ENCODE measurements at regions not wholly inside any gene's neighbourhood (a gene's known extent, or its start where the extent isn't known, plus 50 kb on each side); places are given as distances from the start of the nearest gene placed in this dataset.

DNA sequence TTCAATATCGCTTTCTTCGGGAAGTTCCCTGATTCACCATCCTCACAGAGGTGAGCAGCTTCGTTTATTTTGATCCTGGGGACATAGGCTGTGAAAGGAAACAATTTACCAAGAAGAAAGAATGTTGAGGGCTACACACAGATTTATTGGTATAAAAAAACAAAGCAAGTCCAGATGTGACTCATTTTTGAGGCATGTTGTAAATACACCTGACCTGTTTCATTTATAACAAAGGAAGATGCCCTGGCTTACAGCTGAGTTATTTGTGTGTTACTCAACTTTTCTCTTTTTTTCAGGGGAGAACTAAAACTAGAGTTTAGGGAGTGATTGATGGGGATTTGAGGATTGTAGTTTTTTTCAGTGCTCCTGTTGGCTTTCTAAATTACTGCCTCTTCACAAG lies 489.5 kb downstream of the CBLN4 start:
- Histone ChIP-seq H3K27me3 (no peaks in the 10 kb centered on the region), H3K4me1 (no peaks in the 10 kb centered on the region), H3K4me3 (no peak overlapping the region), H3K27ac (no peak overlapping the region), H3K36me3 (no peaks in the 10 kb centered on the region), H3K9me3 (peaks cover 0 to 6% (median 0%) of the 10 kb centered on the region in 12 donors)
- WGBS, 4 donors, result 52 to 68% (median 61%) methylated on average over 3 of the region's 3 CpGs
- TF ChIP-seq, protein P1, sequence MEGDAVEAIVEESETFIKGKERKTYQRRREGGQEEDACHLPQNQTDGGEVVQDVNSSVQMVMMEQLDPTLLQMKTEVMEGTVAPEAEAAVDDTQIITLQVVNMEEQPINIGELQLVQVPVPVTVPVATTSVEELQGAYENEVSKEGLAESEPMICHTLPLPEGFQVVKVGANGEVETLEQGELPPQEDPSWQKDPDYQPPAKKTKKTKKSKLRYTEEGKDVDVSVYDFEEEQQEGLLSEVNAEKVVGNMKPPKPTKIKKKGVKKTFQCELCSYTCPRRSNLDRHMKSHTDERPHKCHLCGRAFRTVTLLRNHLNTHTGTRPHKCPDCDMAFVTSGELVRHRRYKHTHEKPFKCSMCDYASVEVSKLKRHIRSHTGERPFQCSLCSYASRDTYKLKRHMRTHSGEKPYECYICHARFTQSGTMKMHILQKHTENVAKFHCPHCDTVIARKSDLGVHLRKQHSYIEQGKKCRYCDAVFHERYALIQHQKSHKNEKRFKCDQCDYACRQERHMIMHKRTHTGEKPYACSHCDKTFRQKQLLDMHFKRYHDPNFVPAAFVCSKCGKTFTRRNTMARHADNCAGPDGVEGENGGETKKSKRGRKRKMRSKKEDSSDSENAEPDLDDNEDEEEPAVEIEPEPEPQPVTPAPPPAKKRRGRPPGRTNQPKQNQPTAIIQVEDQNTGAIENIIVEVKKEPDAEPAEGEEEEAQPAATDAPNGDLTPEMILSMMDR (IDR thresholded peaks at IDR 0.05), result no peak
- no peak for TF ChIP-seq POLR2A (IDR thresholded peaks at IDR 0.05)
- DNase-seq (no peak), ATAC-seq (no peak)
- intact Hi-C loops (cut with DNase I), result no loop called here

DNA sequence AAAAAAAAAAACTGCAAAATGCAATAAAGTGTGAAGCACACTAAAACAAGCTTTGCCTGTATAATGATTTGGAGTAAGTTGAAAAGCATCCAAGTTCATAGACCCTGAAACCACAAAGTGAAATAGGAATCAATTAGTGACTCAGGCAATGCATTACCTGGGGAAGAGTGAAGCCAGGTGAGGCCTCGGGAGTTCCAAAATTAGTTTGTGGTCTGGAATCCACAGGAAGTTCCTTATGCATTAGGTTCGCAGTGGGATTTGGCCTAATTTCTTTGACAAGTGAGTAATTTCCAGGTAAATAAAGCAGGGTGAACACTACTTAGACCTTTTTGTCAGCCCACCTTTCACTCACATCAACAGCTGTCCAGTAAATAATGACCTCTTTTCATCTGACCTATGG lies 490.8 kb downstream of the CBLN4 start:
- no peaks in the 10 kb centered on the region for H3K4me1 ChIP-seq
- TF ChIP-seq POLR2A (IDR thresholded peaks at IDR 0.05), result no peak
- TF ChIP-seq, protein P1 (IDR thresholded peaks at IDR 0.05), result no peak
- intact Hi-C loops (cut with DNase I), result no loop called here
- no peaks in the 10 kb centered on the region for H3K36me3 ChIP-seq
- no peak for ATAC-seq
- no peak overlapping the region for H3K27ac ChIP-seq
- H3K4me3 ChIP-seq, result no peak overlapping the region
- H3K9me3 ChIP-seq, result peaks cover 0 to 6% (median 0%) of the 10 kb centered on the region in 12 donors
- no peak for DNase-seq
- H3K27me3 ChIP-seq, result no peaks in the 10 kb centered on the region
- WGBS, 4 donors, result 67 to 75% (median 71%) methylated on average over 2 of the region's 2 CpGs

DNA sequence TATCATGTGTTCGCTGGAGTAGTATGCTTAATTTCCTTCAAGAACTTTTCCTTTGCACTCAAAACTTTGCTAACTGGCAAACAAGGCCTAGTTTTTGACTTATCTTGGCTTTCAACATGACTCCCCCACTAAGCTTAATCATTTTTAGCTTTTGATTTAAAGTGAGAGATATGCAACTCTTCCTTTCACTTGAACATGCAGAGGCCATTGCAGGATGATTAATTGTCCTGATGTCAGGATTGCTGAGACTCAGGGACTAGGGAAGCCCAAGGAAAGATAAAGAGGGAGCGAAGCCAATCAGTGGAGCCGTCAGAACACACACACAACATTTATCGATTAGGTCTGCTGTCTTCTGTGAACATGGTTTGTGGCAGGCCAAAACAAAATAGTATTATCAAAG lies 491.4 kb downstream of the CBLN4 start:
- no peak for ATAC-seq
- DNase-seq, result no peak

DNA sequence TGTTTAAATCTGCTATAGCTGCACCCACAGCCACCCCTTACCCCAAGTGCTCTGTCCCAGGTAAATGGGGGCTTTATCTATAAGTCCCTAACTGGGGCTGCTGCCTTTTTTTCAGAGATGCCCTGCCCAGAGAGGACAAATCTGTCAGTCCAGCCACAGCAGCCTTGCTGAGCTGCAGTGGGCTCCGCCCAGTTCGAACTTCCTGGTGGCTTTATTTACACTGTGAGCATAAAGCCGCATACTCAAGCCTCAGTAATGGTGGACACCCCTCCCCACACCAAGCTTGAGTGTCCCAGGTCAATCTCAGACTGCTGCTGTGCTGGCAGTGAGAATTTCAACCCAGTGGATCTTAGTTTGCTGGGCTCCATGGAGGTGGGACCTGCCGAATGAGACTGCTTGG lies 505.2 kb downstream of the CBLN4 start:
- intact Hi-C loops (cut with DNase I), result no loop called here
- Histone ChIP-seq H3K4me3 (no peak overlapping the region), H3K36me3 (no peaks in the 10 kb centered on the region), H3K27ac (no peak overlapping the region), H3K27me3 (no peaks in the 10 kb centered on the region), H3K9me3 (peaks cover 0 to 17% (median 0%) of the 10 kb centered on the region in 12 donors), H3K4me1 (no peaks in the 10 kb centered on the region)
- TF ChIP-seq, protein P1 (IDR thresholded peaks at IDR 0.05), result no peak
- TF ChIP-seq POLR2A (IDR thresholded peaks at IDR 0.05), result no peak
- DNase-seq (no peak), ATAC-seq (no peak)
- WGBS, 4 donors, result 76 to 95% (median 80%) methylated on average over 2 to 4 of the region's 4 CpGs

More for the DNA sequence above, 491.4 kb downstream of the CBLN4 start:
- H3K9me3 ChIP-seq, result peaks cover 0 to 6% (median 0%) of the 10 kb centered on the region in 12 donors
- TF ChIP-seq POLR2A (IDR thresholded peaks at IDR 0.05), result no peak
- TF ChIP-seq, protein P1 (IDR thresholded peaks at IDR 0.05), result no peak
- no peaks in the 10 kb centered on the region for H3K4me1 ChIP-seq
- H3K4me3 ChIP-seq, result no peak overlapping the region
- no peaks in the 10 kb centered on the region for H3K27me3 ChIP-seq
- intact Hi-C loops (cut with DNase I), result no loop called here
- no peaks in the 10 kb centered on the region for H3K36me3 ChIP-seq
- H3K27ac ChIP-seq, result no peak overlapping the region
- 39 to 57% (median 47%) methylated on average over 4 of the region's 4 CpGs for WGBS, 4 donors
